ENCODE measurements at regions not wholly inside any gene's neighbourhood (a gene's known extent, or its start where the extent isn't known, plus 50 kb on each side); places are given as distances from the start of the nearest gene placed in this dataset.

DNA sequence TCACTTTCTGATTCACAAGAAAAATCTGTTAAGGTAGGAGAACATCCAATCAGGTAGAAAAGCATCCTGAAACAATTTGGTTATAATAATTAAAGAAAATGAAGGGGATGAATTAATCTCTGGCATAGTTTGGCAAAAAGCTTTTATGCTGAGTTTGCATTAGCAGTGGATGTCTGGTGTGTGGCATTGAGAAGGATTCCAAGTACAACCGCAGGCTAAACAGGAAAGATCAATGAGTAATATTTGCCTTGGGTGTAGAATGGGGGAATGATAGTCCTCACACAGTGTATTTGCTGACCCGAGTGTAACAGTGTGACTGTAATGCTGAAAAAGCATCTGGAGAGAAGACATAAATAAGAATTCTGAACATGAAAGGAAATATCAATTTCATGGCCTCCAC is 68.3 kb upstream of the SESTD1 start:
- TF ChIP-seq, protein P1, sequence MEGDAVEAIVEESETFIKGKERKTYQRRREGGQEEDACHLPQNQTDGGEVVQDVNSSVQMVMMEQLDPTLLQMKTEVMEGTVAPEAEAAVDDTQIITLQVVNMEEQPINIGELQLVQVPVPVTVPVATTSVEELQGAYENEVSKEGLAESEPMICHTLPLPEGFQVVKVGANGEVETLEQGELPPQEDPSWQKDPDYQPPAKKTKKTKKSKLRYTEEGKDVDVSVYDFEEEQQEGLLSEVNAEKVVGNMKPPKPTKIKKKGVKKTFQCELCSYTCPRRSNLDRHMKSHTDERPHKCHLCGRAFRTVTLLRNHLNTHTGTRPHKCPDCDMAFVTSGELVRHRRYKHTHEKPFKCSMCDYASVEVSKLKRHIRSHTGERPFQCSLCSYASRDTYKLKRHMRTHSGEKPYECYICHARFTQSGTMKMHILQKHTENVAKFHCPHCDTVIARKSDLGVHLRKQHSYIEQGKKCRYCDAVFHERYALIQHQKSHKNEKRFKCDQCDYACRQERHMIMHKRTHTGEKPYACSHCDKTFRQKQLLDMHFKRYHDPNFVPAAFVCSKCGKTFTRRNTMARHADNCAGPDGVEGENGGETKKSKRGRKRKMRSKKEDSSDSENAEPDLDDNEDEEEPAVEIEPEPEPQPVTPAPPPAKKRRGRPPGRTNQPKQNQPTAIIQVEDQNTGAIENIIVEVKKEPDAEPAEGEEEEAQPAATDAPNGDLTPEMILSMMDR (conservative IDR thresholded peaks at IDR 0.05; ENCODE audit: low read depth, low read length): no peak
- TF ChIP-seq EZH2 (IDR thresholded peaks at IDR 0.05; ENCODE audit: borderline replicate concordance, low read depth, low read length, poor library complexity, severe bottlenecking): no peak
